ENCODE measurements at regions not wholly inside any gene's neighbourhood (a gene's known extent, or its start where the extent isn't known, plus 50 kb on each side); places are given as distances from the start of the nearest gene placed in this dataset.

GRCh38 chr7:125563964-125564529 is 634.4 kb upstream of the POT1 start:
- no peak for TF ChIP-seq EZH2phosphoT487 (IDR thresholded peaks at IDR 0.05; ENCODE audit: insufficient read depth, low read depth)
- TF ChIP-seq EZH2 (IDR thresholded peaks at IDR 0.05; ENCODE audit: insufficient read depth, poor library complexity, severe bottlenecking) = no peak
